HG03469 (cell line): ENCODE measurements at regions not wholly inside any gene's neighbourhood (a gene's known extent, or its start where the extent isn't known, plus 50 kb on each side); places are given as distances from the start of the nearest gene placed in this dataset.
"Not testable (repeated sequence)": the region's sequence is repeated elsewhere in the genome, so short reads cannot be mapped to it uniquely, and the experiment has no call there.

Experiments used
- ATAC-seq: cut with Tn5 transposase; IDR thresholded peaks from one replicate; pipeline ENCODE4 v1.9.1; 2021; ENCODE audit warnings: mild to moderate bottlenecking, moderate library complexity, moderate number of reproducible peaks; ENCODE audit not compliant: unreplicated experiment

- no peak for ATAC-seq
Observed at GRCh38 chr9:106038266-106039001, 344.1 kb downstream of the TMEM38B start.

- no peak for ATAC-seq
Observed at GRCh38 chr9:106039151-106039935, 345.0 kb downstream of the TMEM38B start.

- not testable (repeated sequence) for ATAC-seq
Observed at GRCh38 chr9:106041920-106042319, 347.6 kb downstream of the TMEM38B start.

GRCh38 chr9:106051545-106051944 lies 357.2 kb downstream of the TMEM38B start:
- no peak for ATAC-seq

GRCh38 chr9:106052166-106052565 lies 357.8 kb downstream of the TMEM38B start:
- no peak for ATAC-seq

GRCh38 chr9:106052735-106053134 lies 358.4 kb downstream of the TMEM38B start:
- no peak for ATAC-seq

GRCh38 chr9:106056328-106056727 lies 362.0 kb downstream of the TMEM38B start:
- ATAC-seq, result no peak

GRCh38 chr9:106058460-106058859 lies 364.1 kb downstream of the TMEM38B start:
- no peak for ATAC-seq

- ATAC-seq, result no peak
Observed at GRCh38 chr9:106059886-106060285, 365.5 kb downstream of the TMEM38B start.

GRCh38 chr9:106060885-106061284 lies 366.5 kb downstream of the TMEM38B start:
- no peak for ATAC-seq

GRCh38 chr9:106062250-106062649 lies 367.9 kb downstream of the TMEM38B start:
- no peak for ATAC-seq

- ATAC-seq, result no peak
Observed at GRCh38 chr9:106065136-106065535, 370.8 kb downstream of the TMEM38B start.

- ATAC-seq, result no peak
Observed at GRCh38 chr9:106065579-106066214, 371.4 kb downstream of the TMEM38B start.

- ATAC-seq, result no peak
Observed at GRCh38 chr9:106066940-106067524, 372.7 kb downstream of the TMEM38B start.

GRCh38 chr9:106069241-106069640 lies 374.9 kb downstream of the TMEM38B start:
- no peak for ATAC-seq

GRCh38 chr9:106072421-106072820 lies 378.1 kb downstream of the TMEM38B start:
- ATAC-seq, result no peak

- ATAC-seq, result no peak
Observed at GRCh38 chr9:106074006-106074405, 379.7 kb downstream of the TMEM38B start.

GRCh38 chr9:106075236-106075959 lies 381.1 kb downstream of the TMEM38B start:
- no peak for ATAC-seq

GRCh38 chr9:106075960-106076327 lies 381.6 kb downstream of the TMEM38B start:
- ATAC-seq, result no peak

- no peak for ATAC-seq
Observed at GRCh38 chr9:106076711-106077110, 382.4 kb downstream of the TMEM38B start.

GRCh38 chr9:106077731-106078130 lies 383.4 kb downstream of the TMEM38B start:
- ATAC-seq, result no peak
